DMS 273 treated with DMSO at 0.1 percent for 48 hours (cell line): ENCODE measurements at regions not wholly inside any gene's neighbourhood (a gene's known extent, or its start where the extent isn't known, plus 50 kb on each side); places are given as distances from the start of the nearest gene placed in this dataset.
A peak's percentile ranks its signal among the peaks of the same experiment; 100 is the strongest.
"Not testable (repeated sequence)": the region's sequence is repeated elsewhere in the genome, so short reads cannot be mapped to it uniquely, and the experiment has no call there.

Experiments used
- DNase-seq: peaks from one replicate; lab custom pipeline; 2025; lab: John Stamatoyannopoulos, UW

DNA sequence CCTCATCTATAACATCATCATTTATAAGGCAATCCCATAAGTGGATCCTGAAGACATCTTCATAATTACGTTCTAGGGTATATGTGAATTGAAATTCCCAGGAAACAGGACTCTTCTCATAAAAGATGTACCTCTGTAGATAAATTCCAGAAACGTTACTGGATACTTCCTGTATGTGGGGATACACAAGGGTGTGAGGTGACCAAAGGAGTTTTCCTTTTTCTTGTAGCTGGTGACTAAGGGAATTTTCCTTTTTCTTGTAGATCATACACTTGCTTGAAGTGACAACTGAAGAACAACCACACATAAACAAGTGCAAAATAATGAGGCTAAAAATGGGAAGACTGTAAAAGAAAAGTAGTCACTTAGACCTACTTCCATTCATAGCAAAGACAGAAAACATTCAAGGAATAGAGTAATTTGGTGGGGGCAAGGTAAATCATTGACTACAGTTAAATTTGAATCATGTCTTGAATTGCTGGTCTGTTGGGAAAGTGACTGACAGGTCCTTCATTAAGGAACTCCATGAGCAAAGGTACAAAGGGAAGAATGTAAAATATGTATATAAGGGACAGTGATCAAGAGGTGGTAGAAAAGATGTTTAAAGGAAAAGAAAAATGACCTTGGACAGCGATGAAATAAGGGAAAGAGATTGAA lies 53.2 kb upstream of the UBE2E3 start:
- no peak for DNase-seq

DNA sequence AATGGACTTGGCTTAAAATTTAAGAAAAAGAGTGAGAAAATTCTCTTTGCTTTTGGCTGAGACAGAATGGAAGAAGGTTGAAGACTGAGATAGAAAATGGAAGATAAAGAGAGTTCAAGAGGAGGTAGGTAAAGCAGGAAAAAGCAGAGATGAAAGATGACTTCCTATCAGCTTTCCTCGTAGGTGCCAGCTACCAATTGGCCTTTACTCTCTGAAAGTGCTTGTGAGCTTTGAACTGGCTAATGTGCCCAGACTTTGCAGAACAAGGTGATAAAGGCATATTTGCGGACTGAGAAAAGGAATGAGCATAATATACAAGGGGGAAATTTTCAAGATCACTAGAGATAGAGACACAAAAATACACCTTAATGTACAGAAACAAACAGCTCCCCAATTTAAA lies 54.7 kb upstream of the UBE2E3 start:
- no peak for DNase-seq

GRCh38 chr2:180924063-180924462 lies 56.3 kb upstream of the UBE2E3 start:
- no peak for DNase-seq

DNA sequence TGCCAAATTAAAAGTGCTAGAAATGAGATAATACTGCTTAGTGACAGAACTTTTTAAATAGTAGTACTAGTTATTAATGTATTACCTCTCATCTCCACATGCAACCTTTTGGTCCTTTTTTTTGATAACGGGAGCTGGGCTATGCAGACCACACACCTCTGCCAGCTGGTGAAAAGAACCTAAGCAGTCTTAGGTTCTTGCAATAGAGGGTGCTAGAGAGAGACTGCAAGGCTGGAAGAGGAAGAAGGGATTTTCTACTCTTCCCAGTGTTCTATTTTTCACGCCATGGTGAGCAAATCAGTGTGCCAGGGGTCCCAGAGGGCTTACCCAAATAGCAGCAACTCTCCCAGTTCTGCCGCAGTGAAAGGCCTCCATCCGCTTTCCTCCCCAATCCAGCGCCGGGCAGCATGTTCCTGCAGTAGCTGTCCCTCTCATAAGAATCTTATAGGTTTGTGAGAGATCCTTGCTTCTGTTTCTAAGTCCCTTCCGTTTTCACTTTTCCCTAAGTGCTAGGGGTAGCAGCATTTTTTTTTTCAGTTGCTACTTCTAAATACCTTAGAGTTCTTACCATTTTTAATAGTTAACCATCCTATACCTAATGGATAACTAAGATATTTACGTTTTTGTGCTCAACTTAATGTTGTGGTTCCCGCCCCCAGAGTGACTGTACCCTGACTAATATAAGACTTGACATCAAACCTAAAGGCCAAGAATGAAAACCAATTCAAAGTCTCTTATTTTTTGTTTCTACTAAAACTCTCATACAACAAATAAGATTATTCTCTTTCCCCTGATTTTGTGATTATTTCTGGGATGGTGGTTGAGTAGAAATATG lies 69.4 kb upstream of the UBE2E3 start:
- DNase-seq, result no peak

GRCh38 chr2:180907731-180908130 lies 72.7 kb upstream of the UBE2E3 start:
- no peak for DNase-seq

GRCh38 chr2:180905461-180905860 lies 74.9 kb upstream of the UBE2E3 start:
- DNase-seq, result no peak

DNA sequence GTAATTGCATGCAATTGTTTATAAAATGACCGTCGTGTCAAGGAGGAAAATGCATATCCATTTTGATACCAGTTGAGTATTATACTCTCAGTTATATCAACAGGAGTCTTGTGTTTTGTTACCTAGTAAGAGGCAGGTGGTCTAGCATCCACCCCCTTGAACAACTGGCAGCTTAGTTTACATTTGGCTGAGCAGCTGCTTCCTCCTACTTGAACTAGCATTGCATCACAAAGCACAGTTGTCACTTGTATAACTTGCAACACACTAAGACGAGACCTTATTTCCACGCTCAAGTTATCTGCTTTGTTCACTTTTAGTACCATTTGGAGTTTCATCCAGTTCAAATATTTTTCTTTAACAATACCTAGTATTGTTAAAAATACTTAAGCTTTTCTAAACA lies 75.4 kb upstream of the UBE2E3 start:
- peak; percentile 57 for DNase-seq

DNA sequence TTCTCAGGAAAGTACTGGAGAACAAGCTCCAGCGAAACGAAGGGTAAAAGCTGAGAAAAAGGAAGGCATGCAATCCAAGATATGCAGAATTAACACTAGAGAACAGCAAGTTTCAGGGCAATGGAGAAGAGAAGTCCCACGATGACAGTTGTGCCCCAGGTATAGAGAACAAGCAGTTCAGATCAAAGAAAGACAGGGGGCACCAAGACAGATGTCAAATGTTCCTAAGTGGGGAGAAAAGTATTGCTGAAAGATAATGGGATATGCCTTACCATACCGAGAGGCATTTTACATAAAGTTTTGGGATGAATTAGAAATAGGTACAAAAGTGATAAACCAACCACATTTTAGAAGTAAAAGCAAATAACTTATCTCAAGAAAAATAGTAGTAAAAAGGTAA lies 79.1 kb upstream of the UBE2E3 start:
- no peak for DNase-seq

GRCh38 chr2:180893752-180894151 lies 86.7 kb upstream of the UBE2E3 start:
- no peak for DNase-seq

- DNase-seq, result no peak
Observed at GRCh38 chr2:180892091-180892490, 88.3 kb upstream of the UBE2E3 start.

GRCh38 chr2:180891360-180891759 lies 89.0 kb upstream of the UBE2E3 start:
- DNase-seq, result no peak

GRCh38 chr2:180890781-180891180 lies 89.6 kb upstream of the UBE2E3 start:
- no peak for DNase-seq

- no peak for DNase-seq
Observed at GRCh38 chr2:180882959-180883358, 97.4 kb upstream of the UBE2E3 start.

DNA sequence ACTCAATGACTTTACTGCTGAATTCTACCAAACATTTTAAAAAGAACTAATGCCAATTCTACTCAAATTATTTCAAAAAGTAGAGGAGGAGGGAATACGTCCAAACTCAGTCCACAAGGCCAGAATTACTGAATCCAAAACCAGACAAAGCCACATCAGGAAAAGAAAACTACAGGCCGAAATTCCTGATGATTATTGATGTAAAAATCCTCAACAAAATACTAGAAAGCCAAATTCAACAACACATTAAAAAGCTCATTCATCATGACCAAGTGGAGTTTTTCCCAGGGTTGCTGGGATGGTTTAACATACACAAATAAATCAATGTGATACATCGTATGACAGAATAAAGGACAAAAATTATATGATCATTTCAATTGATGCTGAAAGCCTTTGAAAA lies 103.9 kb upstream of the UBE2E3 start:
- no peak for DNase-seq

DNA sequence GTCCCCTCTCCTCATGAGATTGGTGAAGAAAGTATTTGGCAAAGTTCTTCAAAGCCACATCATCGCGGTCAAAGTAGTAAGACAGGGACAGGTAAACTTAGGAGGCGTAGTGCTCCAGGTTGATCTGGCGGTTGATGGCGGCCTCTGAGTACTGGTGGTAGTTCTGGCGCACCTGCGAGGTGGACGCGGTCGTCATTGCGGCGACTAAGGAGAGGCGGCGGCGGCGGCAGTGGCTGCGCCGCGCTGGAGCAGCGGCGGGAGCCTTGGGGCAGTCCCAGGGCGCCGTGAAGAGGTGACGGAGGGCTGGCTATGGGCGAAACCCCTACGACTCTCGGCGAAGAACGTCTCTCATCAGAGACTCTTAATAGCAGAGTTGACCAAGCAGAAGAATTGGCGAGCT lies 107.2 kb upstream of the UBE2E3 start:
- no peak for DNase-seq

- DNase-seq, result not testable (repeated sequence)
Observed at GRCh38 chr2:180872781-180873180, 107.6 kb upstream of the UBE2E3 start.

- DNase-seq, result no peak
Observed at GRCh38 chr2:180872255-180872654, 108.2 kb upstream of the UBE2E3 start.

GRCh38 chr2:180871649-180872048 lies 108.8 kb upstream of the UBE2E3 start:
- no peak for DNase-seq

- DNase-seq, result no peak
Observed at GRCh38 chr2:180849851-180850250, 130.6 kb upstream of the UBE2E3 start.

GRCh38 chr2:180848393-180848792 lies 132.0 kb upstream of the UBE2E3 start:
- DNase-seq, result peak; percentile 79

GRCh38 chr2:180846756-180847472 lies 133.5 kb upstream of the UBE2E3 start:
- peak; percentile 56 for DNase-seq

DNA sequence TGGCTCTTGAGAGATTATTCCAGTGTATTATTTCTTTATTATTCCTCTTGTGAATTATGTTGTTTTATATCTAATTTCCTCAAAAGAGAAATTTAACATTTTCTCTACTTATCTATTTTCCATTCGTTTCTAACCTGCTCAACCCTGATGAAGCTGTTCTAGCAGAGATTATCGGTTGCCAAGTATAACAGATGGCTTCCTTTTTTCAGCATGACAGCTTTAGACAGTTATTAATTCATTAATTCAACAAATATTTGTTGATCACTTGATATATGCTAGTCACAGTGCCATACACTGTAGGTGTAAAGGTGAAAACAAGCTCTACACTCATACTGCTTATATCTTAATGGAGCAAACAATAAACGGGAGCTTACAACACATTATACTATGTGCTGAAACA lies 137.9 kb upstream of the UBE2E3 start:
- peak; percentile 98 for DNase-seq

DNA sequence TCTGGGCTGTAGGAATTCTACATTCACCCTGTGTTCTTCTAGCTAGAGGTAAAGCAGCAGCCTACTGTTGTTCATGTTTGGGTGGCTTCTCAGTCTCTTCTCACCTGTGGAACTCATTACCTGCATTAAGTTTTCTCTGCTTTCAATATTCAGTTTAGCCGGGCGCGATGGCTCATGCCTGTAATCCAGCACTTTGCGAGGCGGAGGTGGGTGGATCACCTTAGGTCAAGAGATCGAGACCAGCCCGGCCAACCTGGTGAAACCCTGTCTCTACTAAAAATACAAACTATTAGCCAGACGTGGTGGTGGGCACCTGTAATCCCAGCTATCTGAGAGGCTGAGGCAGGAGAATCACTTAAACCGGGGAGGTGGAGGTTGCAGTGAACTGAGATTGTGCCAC lies 139.8 kb upstream of the UBE2E3 start:
- no peak for DNase-seq
